GM12878 (cell line): ENCODE measurements at regions not wholly inside any gene's neighbourhood (a gene's known extent, or its start where the extent isn't known, plus 50 kb on each side); places are given as distances from the start of the nearest gene placed in this dataset.
A peak's percentile ranks its signal among the peaks of the same experiment; 100 is the strongest.

ENCODE experiments used
- ATAC-seq: fragments of 200-7000 bp; cut with Tn5 transposase; 3 replicates; pipeline ENCODE4 v1.9.1; 2020; ENCODE audit warnings: mild to moderate bottlenecking, moderate library complexity
- BruUV-seq: library from RNA; stranded (reverse); fragments of 400-500 nt; replicated peaks from 2 replicates; lab custom pipeline; 2021; lab: Mats Ljungman, UMichigan
- CTCF ChIA-PET: fragments of 300-600 bp; sonication (Branson Sonifier 250); formaldehyde crosslinking; extraction: SDS; loops from one replicate; lab custom pipeline; 2021; ENCODE audit warnings: inconsistent platforms; lab: Yijun Ruan, JAX
- POLR2A ChIA-PET: fragments of 350-600 bp; formaldehyde crosslinking; extraction: SDS; loops from one replicate; lab custom pipeline; 2021; ENCODE audit warnings: inconsistent platforms; lab: Charles Lee
- RAD21 ChIA-PET: fragments of 300-600 bp; sonication (Branson Sonifier 250); formaldehyde crosslinking; loops from one replicate; lab custom pipeline; 2023; ENCODE audit warnings: antibody characterized with exemption; ENCODE audit not compliant: unreplicated experiment; lab: Charles Lee
- SMC1A ChIA-PET: fragments of 300-600 bp; sonication (Branson Sonifier 250); formaldehyde crosslinking; loops from one replicate; lab custom pipeline; 2023; ENCODE audit not compliant: unreplicated experiment, uncharacterized antibody; lab: Charles Lee
- DNase-seq: peaks from one replicate; pipeline ENCODE4 v3.0.0-alpha.2; 2011; ENCODE audit warnings: low read depth, low spot score
- FAIRE-seq: peaks from 3 replicates; lab custom pipeline; 2011; peaks lifted over from hg19 to GRCh38; lab: Jason Lieb, UNC
- H2AFZ ChIP-seq: 2 replicates; pipeline ENCODE4 v1.6.0; 2011; ENCODE audit warnings: low read depth, low read length, control low read depth; ENCODE audit not compliant: control insufficient read depth
- H3K27ac ChIP-seq: 2 replicates; pipeline ENCODE4 v1.5.1; 2011; ENCODE audit warnings: control low read depth; ENCODE audit not compliant: control insufficient read depth, insufficient read depth
- H3K27me3 ChIP-seq, 2 experiments: replicated peaks in 1 of 2; 2 replicates each; pipeline versions ENCODE4 v1.6.0 to v1.6.1; 2011; ENCODE audit warnings: low read length in 1 of 2; ENCODE audit not compliant: control insufficient read depth in 2 of 2, insufficient read depth in 2 of 2
- H3K36me3 ChIP-seq, 2 experiments: 2 replicates each; pipeline ENCODE4 v1.5.1; 2011; ENCODE audit warnings: low read length in 1 of 2; ENCODE audit not compliant: control insufficient read depth in 2 of 2, insufficient read depth in 2 of 2
- H3K4me1 ChIP-seq: 2 replicates; pipeline ENCODE4 v1.6.1; 2011; ENCODE audit warnings: mild to moderate bottlenecking, low read length, moderate library complexity, mixed read lengths; ENCODE audit not compliant: control insufficient read depth, insufficient read depth
- H3K4me2 ChIP-seq: 2 replicates; pipeline ENCODE4 v1.6.0; 2011; ENCODE audit warnings: control low read depth; ENCODE audit not compliant: control insufficient read depth, insufficient read depth
- H3K4me3 ChIP-seq: fragments of 200-600 bp; sonication (generic); 2 replicates; pipeline ENCODE4 v1.5.1; 2016
- H3K79me2 ChIP-seq: 2 replicates; pipeline ENCODE4 v1.6.0; 2011; ENCODE audit warnings: low read length; ENCODE audit not compliant: control insufficient read depth, insufficient read depth
- H3K9ac ChIP-seq: 2 replicates; pipeline ENCODE4 v1.8.0; 2011; ENCODE audit warnings: low read length, control low read depth, mixed read lengths; ENCODE audit not compliant: control insufficient read depth, insufficient read depth
- H3K9me3 ChIP-seq: replicated peaks from 3 replicates; pipeline ENCODE4 v1.5.1; 2011; ENCODE audit warnings: mild to moderate bottlenecking, low read length; ENCODE audit not compliant: control insufficient read depth, insufficient read depth
- H4K20me1 ChIP-seq: 2 replicates; pipeline ENCODE4 v1.6.0; 2011; ENCODE audit not compliant: control insufficient read depth, insufficient read depth
- EED ChIP-seq: sonication (generic); IDR thresholded peaks from 2 replicates; pipeline ENCODE4 v1.6.1; 2016; ENCODE audit warnings: antibody characterized with exemption, low read depth
- HCFC1 ChIP-seq: fragments of 150-350 bp; IDR thresholded peaks from 2 replicates; pipeline ENCODE4 v1.6.1; 2014; ENCODE audit warnings: low read length
- HDAC2 ChIP-seq: fragments of 200-600 bp; sonication (generic); IDR thresholded peaks from 2 replicates; pipeline ENCODE4 v1.6.1; 2017
- IRF4 ChIP-seq: IDR thresholded peaks from 2 replicates; pipeline ENCODE4 v1.6.1; 2011; ENCODE audit warnings: low read depth, low read length
- KAT2A ChIP-seq: conservative IDR thresholded peaks from 2 replicates; pipeline ENCODE4 v1.6.1; 2011; ENCODE audit warnings: low read depth, low read length; ENCODE audit not compliant: control insufficient read depth
- MXI1 ChIP-seq: fragments of 150-350 bp; IDR thresholded peaks from 2 replicates; pipeline ENCODE4 v1.6.1; 2011; ENCODE audit warnings: low read depth, mild to moderate bottlenecking, inconsistent platforms, low read length, improper control_type of control experiment
- NR2C1 ChIP-seq: fragments of 450-650 bp; IDR thresholded peaks from 2 replicates; pipeline ENCODE4 v1.6.1; 2017; ENCODE audit warnings: antibody characterized with exemption, mild to moderate bottlenecking, moderate library complexity
- POLR2A ChIP-seq: IDR thresholded peaks from 2 replicates; pipeline ENCODE4 v1.6.1; 2011; ENCODE audit warnings: low read depth, mild to moderate bottlenecking, low read length
- RBBP5 ChIP-seq: fragments of 200-600 bp; sonication (generic); conservative IDR thresholded peaks from 2 replicates; pipeline ENCODE4 v1.6.1; 2016
- SPI1 ChIP-seq: IDR thresholded peaks from 2 replicates; pipeline ENCODE4 v1.6.1; 2011; ENCODE audit warnings: low read depth, mild to moderate bottlenecking, low read length, moderate library complexity, borderline replicate concordance; ENCODE audit not compliant: insufficient read depth
- TAF1 ChIP-seq: IDR thresholded peaks from 2 replicates; pipeline ENCODE4 v1.6.1; 2011; ENCODE audit warnings: mild to moderate bottlenecking, low read depth, low read length, borderline replicate concordance
- WGBS: methylation state at CpG from one replicate; pipeline ENCODE4 v1.1.6; 2016; ENCODE audit warnings: low lambda C conversion rate; ENCODE audit not compliant: insufficient replicate concordance, insufficient coverage; ENCODE audit errors: missing lambda C conversion rate; 5-methylcytosine and 5-hydroxymethylcytosine counted together
- in situ Hi-C: fragments of 300-500 bp; cut with MboI; formaldehyde crosslinking; loops from 9 replicates; pipeline ENCODE4 v1.14.3; 2018; ENCODE audit warnings: mixed read lengths
- intact Hi-C: fragments of 100-400 bp; cut with micrococcal nuclease; formaldehyde crosslinking; loops from one replicate; pipeline ENCODE4 v1.14.2; 2022; ENCODE audit not compliant: unreplicated experiment
- TF ChIP-seq, protein P1 (sequence below): fragments of 450-650 bp; IDR thresholded peaks from 2 replicates; pipeline ENCODE4 v1.6.1; 2017; ENCODE audit warnings: borderline replicate concordance
- TF ChIP-seq, protein P2 (sequence below): IDR thresholded peaks from 2 replicates; pipeline ENCODE4 v1.6.1; 2012; ENCODE audit warnings: low read depth, low read length, improper control_type of control experiment
- TF ChIP-seq, protein P3 (sequence below): fragments of 450-650 bp; IDR thresholded peaks from 2 replicates; pipeline ENCODE4 v1.6.1; 2016; ENCODE audit warnings: mild to moderate bottlenecking

DNA sequence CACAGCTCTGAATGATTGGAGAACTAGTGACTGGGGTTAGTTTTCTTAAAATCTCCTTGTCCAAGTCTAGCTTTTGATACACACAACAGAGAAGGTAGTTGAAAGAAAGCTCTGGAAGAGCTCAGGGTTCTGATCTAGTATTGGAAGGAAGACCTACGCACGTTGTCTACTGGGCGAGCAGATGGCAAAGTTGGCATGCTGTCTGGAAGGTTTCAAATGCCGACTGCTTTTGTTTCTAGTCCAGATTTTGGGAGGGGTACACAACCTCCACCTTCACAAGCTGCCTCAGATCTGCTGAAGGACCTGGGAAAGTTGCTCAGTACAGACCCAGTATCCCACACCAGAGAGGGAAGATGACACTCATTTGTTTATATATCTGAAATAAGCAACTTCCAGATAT is 507.3 kb downstream of the RNF144A start:
- Histone ChIP-seq H3K4me2 (no peak overlapping the region), H3K9me3 (no peaks in the 10 kb centered on the region), H3K4me3 (no peak overlapping the region), H3K27me3 (peaks cover 0 to 19% of the 10 kb centered on the region in 2 experiments; a peak in 3 of 4 replicates), H4K20me1 (no peaks in the 10 kb centered on the region), H3K79me2 (no peaks in the 10 kb centered on the region), H2AFZ (no peak overlapping the region), H3K9ac (no peak overlapping the region), H3K36me3 (no peaks in the 10 kb centered on the region), H3K4me1 (no peaks in the 10 kb centered on the region), H3K27ac (no peak overlapping the region)
- SMC1A ChIA-PET = interaction anchor here (0.7 to 1.3 kb wide), 5 partner anchors 79 to 1047 kb away, joined by 3 read pairs; no protein-coding TSS in a partner anchor
- RAD21 ChIA-PET = no interaction called here
- intact Hi-C loops (no loop called here), in situ Hi-C loops (loop anchor here (5.0 kb wide), 1 partner anchor 1263 kb away; no protein-coding TSS in a partner anchor)
- TF ChIP-seq EED (no peak), HCFC1 (no peak), NR2C1 (no peak), MXI1 (no peak)
- DNase-seq = no peak
- ATAC-seq = no peak
- FAIRE-seq = no peak
- BruUV-seq = no TSS peak
- CTCF ChIA-PET = no interaction called here
- POLR2A ChIA-PET = interaction anchor here (0.6 kb wide), 1 partner anchor 832 kb away, joined by 9 read pairs; no protein-coding TSS in a partner anchor
- WGBS = 21% methylated on average over 4 of the region's 4 CpGs

DNA sequence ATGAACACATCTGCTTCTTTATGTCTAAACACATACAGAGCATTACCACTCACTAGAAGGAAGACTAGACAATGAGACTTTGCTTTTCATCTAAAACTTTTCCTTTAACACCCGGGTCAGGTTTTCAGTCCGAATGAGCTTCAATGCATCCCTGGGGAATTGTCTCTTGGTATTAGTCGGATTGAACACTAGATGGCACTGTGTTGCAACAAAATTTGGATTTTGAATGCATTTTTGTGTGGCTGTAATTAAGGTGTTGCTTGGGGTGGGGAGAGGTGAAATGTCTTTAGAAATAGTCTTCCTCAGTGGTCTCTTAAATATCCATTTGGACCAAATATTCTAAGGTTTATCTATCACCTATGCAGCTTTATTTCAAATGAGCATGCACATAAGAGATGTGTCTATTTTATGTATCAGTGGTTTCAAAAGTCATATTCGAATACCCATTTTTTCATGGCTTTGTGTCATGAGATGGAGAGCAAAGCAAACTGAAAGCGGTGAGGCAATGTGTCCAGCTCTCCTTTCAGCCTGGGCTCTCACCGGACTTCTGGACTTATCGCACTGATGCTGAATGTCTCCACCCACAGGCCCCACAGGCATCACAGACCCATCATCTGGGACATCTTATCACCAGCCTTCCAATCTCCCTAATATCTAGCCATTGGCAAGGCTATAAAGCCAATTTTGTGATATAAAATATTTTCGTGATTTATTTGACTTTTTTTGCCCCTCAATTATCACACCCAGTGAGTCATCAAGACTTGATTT is 510.3 kb downstream of the RNF144A start:
- H3K4me3 ChIP-seq = no peak overlapping the region
- RAD21 ChIA-PET = interaction anchor here (0.6 to 3.6 kb wide), 64 partner anchors 9 to 1711 kb away, joined by 3 to 29 read pairs (median 4); partner anchors contain the start of gene ID2
- FAIRE-seq = peak; percentile 86
- TF ChIP-seq SPI1 = no peak
- no peak for TF ChIP-seq TAF1
- no peak for TF ChIP-seq RBBP5
- TF ChIP-seq KAT2A = no peak
- TF ChIP-seq HDAC2 = no peak
- TF ChIP-seq, protein P1, sequence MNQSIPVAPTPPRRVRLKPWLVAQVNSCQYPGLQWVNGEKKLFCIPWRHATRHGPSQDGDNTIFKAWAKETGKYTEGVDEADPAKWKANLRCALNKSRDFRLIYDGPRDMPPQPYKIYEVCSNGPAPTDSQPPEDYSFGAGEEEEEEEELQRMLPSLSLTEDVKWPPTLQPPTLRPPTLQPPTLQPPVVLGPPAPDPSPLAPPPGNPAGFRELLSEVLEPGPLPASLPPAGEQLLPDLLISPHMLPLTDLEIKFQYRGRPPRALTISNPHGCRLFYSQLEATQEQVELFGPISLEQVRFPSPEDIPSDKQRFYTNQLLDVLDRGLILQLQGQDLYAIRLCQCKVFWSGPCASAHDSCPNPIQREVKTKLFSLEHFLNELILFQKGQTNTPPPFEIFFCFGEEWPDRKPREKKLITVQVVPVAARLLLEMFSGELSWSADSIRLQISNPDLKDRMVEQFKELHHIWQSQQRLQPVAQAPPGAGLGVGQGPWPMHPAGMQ = no peak
- peak; percentile 16; the same call in 1 of the 2 replicates for TF ChIP-seq IRF4
- TF ChIP-seq, protein P2, sequence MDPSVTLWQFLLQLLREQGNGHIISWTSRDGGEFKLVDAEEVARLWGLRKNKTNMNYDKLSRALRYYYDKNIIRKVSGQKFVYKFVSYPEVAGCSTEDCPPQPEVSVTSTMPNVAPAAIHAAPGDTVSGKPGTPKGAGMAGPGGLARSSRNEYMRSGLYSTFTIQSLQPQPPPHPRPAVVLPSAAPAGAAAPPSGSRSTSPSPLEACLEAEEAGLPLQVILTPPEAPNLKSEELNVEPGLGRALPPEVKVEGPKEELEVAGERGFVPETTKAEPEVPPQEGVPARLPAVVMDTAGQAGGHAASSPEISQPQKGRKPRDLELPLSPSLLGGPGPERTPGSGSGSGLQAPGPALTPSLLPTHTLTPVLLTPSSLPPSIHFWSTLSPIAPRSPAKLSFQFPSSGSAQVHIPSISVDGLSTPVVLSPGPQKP = no peak
- TF ChIP-seq POLR2A = no peak
- TF ChIP-seq, protein P3, sequence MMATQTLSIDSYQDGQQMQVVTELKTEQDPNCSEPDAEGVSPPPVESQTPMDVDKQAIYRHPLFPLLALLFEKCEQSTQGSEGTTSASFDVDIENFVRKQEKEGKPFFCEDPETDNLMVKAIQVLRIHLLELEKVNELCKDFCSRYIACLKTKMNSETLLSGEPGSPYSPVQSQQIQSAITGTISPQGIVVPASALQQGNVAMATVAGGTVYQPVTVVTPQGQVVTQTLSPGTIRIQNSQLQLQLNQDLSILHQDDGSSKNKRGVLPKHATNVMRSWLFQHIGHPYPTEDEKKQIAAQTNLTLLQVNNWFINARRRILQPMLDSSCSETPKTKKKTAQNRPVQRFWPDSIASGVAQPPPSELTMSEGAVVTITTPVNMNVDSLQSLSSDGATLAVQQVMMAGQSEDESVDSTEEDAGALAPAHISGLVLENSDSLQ = no peak

More for the DNA sequence above, 510.3 kb downstream of the RNF144A start:
- H3K4me2 ChIP-seq = no peak overlapping the region
- DNase-seq (peak; percentile 66), ATAC-seq (no peak; the same call in 2 of the 3 replicates)
- H3K27me3 ChIP-seq = peaks cover 0 to 25% of the 10 kb centered on the region in 2 experiments; a peak in 3 of 4 replicates
- H3K36me3 ChIP-seq = no peaks in the 10 kb centered on the region
- no TSS peak for BruUV-seq
- 32% methylated on average over 8 of the region's 8 CpGs for WGBS
- H3K79me2 ChIP-seq = no peaks in the 10 kb centered on the region
- ChIA-PET POLR2A (interaction anchor here (0.6 to 1.2 kb wide), 3 partner anchors 343 to 1260 kb away, joined by 3 read pairs; no protein-coding TSS in a partner anchor), SMC1A (interaction anchor here (0.5 to 4.7 kb wide), 80 partner anchors 8 to 1336 kb away, joined by 3 to 59 read pairs (median 5); partner anchors contain the start of gene ID2), CTCF (interaction anchor here (0.5 to 3.3 kb wide), 58 partner anchors 8 to 1336 kb away, joined by 3 to 53 read pairs (median 5); partner anchors contain the start of gene ID2)
- no peaks in the 10 kb centered on the region; the same call in 1 of the 2 replicates for H4K20me1 ChIP-seq
- no peak overlapping the region for H3K27ac ChIP-seq
- intact Hi-C loops = loop anchor here (1.0 to 5.0 kb wide), 12 partner anchors 140 to 1335 kb away; no protein-coding TSS in a partner anchor
- in situ Hi-C loops = no loop called here
- no peak overlapping the region for H3K9ac ChIP-seq
- no peak overlapping the region for H2AFZ ChIP-seq
- peaks cover 7% of the 10 kb centered on the region; the same call in 1 of the 2 replicates for H3K4me1 ChIP-seq
- no peaks in the 10 kb centered on the region for H3K9me3 ChIP-seq
